ENCODE measurements at regions not wholly inside any gene's neighbourhood (a gene's known extent, or its start where the extent isn't known, plus 50 kb on each side); places are given as distances from the start of the nearest gene placed in this dataset.

GRCh38 chr2:9775999-9776712 is 67.1 kb upstream of the TAF1B start:
- TF ChIP-seq POLR2AphosphoS5 (IDR thresholded peaks at IDR 0.05; ENCODE audit: low read depth, low read length) (no peak), CTCF (IDR thresholded peaks at IDR 0.05 in 2 of 3, conservative IDR thresholded peaks at IDR 0.05 in 1 of 3; ENCODE audit: borderline replicate concordance in 1 of 3, insufficient read depth in 1 of 3, low read depth in 2 of 3, low read length in 2 of 3) (no peak), TCF7L2 (IDR thresholded peaks at IDR 0.05; ENCODE audit: borderline replicate concordance, extremely low read depth, insufficient read depth, insufficient read length) (no peak), SP1 (IDR thresholded peaks at IDR 0.05; ENCODE audit: low read depth) (no peak), POLR2A (IDR thresholded peaks at IDR 0.05; ENCODE audit: borderline replicate concordance, extremely low read depth, insufficient read depth, insufficient read length) (no peak)
- TF ChIP-seq, protein P1, sequence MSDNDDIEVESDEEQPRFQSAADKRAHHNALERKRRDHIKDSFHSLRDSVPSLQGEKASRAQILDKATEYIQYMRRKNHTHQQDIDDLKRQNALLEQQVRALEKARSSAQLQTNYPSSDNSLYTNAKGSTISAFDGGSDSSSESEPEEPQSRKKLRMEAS (IDR thresholded peaks at IDR 0.05), result no peak

All from HCT116 (cell line).